ENCODE measurements at regions not wholly inside any gene's neighbourhood (a gene's known extent, or its start where the extent isn't known, plus 50 kb on each side); places are given as distances from the start of the nearest gene placed in this dataset.
"Not testable (repeated sequence)": the region's sequence is repeated elsewhere in the genome, so short reads cannot be mapped to it uniquely, and the experiment has no call there.

DNA sequence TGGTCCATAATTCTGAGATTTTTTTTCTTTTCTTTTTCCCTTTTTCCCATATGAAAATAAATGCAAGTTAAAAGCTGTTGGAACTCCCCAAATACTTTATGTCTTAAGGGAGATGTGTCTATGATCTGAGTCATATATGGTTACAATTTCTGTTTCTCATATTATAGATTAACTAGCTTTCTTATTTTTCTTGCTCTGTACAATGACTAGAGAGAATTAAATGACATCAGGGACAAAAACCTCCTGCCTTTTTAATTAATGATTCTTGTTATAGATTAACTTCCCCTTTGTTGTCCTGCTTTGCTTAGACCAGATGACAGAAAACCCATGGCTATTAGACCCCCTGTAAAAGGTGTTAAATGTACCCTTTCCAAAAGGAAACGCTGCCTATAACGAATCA is 643.9 kb upstream of the NXPH2 start:
- TF ChIP-seq, protein P1, sequence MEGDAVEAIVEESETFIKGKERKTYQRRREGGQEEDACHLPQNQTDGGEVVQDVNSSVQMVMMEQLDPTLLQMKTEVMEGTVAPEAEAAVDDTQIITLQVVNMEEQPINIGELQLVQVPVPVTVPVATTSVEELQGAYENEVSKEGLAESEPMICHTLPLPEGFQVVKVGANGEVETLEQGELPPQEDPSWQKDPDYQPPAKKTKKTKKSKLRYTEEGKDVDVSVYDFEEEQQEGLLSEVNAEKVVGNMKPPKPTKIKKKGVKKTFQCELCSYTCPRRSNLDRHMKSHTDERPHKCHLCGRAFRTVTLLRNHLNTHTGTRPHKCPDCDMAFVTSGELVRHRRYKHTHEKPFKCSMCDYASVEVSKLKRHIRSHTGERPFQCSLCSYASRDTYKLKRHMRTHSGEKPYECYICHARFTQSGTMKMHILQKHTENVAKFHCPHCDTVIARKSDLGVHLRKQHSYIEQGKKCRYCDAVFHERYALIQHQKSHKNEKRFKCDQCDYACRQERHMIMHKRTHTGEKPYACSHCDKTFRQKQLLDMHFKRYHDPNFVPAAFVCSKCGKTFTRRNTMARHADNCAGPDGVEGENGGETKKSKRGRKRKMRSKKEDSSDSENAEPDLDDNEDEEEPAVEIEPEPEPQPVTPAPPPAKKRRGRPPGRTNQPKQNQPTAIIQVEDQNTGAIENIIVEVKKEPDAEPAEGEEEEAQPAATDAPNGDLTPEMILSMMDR (IDR thresholded peaks at IDR 0.05; ENCODE audit: borderline replicate concordance, extremely low read depth, low read length, poor library complexity, severe bottlenecking) = no peak
- no peak for TF ChIP-seq EZH2 (IDR thresholded peaks at IDR 0.05; ENCODE audit: borderline replicate concordance, low read depth, low read length, severe bottlenecking)
- Histone ChIP-seq H4K20me1 (ENCODE audit: insufficient read depth, low read length) (no peaks in the 10 kb centered on the region), H3K4me2 (ENCODE audit: insufficient read depth, low read length) (no peak overlapping the region), H3K27ac (ENCODE audit: low read length) (no peak overlapping the region), H3K9me3 (ENCODE audit: insufficient read depth, low read length, severe bottlenecking) (no peaks in the 10 kb centered on the region), H3K4me1 (ENCODE audit: insufficient read depth, low read length) (no peaks in the 10 kb centered on the region), H3K27me3 (ENCODE audit: insufficient read depth, low read length, poor library complexity) (no peaks in the 10 kb centered on the region), H3K9ac (ENCODE audit: low read depth, low read length) (no peak overlapping the region), H3K36me3 (ENCODE audit: insufficient read depth, low read length) (no peaks in the 10 kb centered on the region), H3K79me2 (ENCODE audit: insufficient read depth, low read length) (no peaks in the 10 kb centered on the region), H3K4me3 (ENCODE audit: low read depth in 1 of 2, low read length in 2 of 2) (no peak overlapping the region), H2AFZ (ENCODE audit: low read depth, low read length) (no peak overlapping the region)
- DNase-seq (no peak), ATAC-seq (ENCODE audit: insufficient read depth, low read depth) (no peak)

GRCh38 chr2:139411236-139411635 is 631.0 kb upstream of the NXPH2 start:
- Histone ChIP-seq H3K27ac (ENCODE audit: low read length) (no peak overlapping the region), H3K4me3 (ENCODE audit: low read depth in 1 of 2, low read length in 2 of 2) (no peak overlapping the region), H3K79me2 (ENCODE audit: insufficient read depth, low read length) (no peaks in the 10 kb centered on the region), H3K4me1 (ENCODE audit: insufficient read depth, low read length) (no peaks in the 10 kb centered on the region), H3K9me3 (ENCODE audit: insufficient read depth, low read length, severe bottlenecking) (no peaks in the 10 kb centered on the region), H3K27me3 (ENCODE audit: insufficient read depth, low read length, poor library complexity) (no peaks in the 10 kb centered on the region), H4K20me1 (ENCODE audit: insufficient read depth, low read length) (no peaks in the 10 kb centered on the region), H3K4me2 (ENCODE audit: insufficient read depth, low read length) (no peak overlapping the region), H3K36me3 (ENCODE audit: insufficient read depth, low read length) (no peaks in the 10 kb centered on the region), H3K9ac (ENCODE audit: low read depth, low read length) (no peak overlapping the region), H2AFZ (ENCODE audit: low read depth, low read length) (no peak overlapping the region)
- ATAC-seq (ENCODE audit: insufficient read depth, low read depth) (no peak), DNase-seq (no peak)
- TF ChIP-seq, protein P1 (IDR thresholded peaks at IDR 0.05; ENCODE audit: borderline replicate concordance, extremely low read depth, low read length, poor library complexity, severe bottlenecking) = no peak

DNA sequence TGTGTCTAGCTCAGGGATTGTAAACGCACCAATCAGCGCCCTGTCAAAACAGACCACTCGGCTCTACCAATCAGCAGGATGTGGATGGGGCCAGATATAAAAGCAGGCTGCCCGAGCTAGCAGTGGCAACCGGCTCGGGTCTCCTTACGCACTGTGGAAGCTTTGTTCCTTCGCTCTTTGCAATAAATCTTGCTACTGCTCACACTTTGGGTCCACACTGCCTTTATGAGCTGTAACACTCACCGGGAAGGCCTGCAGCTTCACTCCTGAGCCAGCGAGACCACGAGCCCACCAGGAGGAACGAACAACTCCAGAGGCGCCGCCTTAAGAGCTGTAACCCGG is 630.6 kb upstream of the NXPH2 start:
- not testable (repeated sequence) for H3K9ac ChIP-seq (ENCODE audit: low read depth, low read length); H3K4me3 ChIP-seq (ENCODE audit: low read depth in 1 of 2, low read length in 2 of 2); H3K4me1 ChIP-seq (ENCODE audit: insufficient read depth, low read length); H3K27me3 ChIP-seq (ENCODE audit: insufficient read depth, low read length, poor library complexity); DNase-seq; H3K9me3 ChIP-seq (ENCODE audit: insufficient read depth, low read length, severe bottlenecking); H3K79me2 ChIP-seq (ENCODE audit: insufficient read depth, low read length); H3K4me2 ChIP-seq (ENCODE audit: insufficient read depth, low read length); H3K27ac ChIP-seq (ENCODE audit: low read length); H4K20me1 ChIP-seq (ENCODE audit: insufficient read depth, low read length); ATAC-seq (ENCODE audit: insufficient read depth, low read depth); H2AFZ ChIP-seq (ENCODE audit: low read depth, low read length); H3K36me3 ChIP-seq (ENCODE audit: insufficient read depth, low read length)

GRCh38 chr2:139410147-139410832 is 630.1 kb upstream of the NXPH2 start:
- not testable (repeated sequence) for H3K79me2 ChIP-seq (ENCODE audit: insufficient read depth, low read length); H3K27me3 ChIP-seq (ENCODE audit: insufficient read depth, low read length, poor library complexity); H3K27ac ChIP-seq (ENCODE audit: low read length); H3K4me2 ChIP-seq (ENCODE audit: insufficient read depth, low read length); DNase-seq; H2AFZ ChIP-seq (ENCODE audit: low read depth, low read length); H4K20me1 ChIP-seq (ENCODE audit: insufficient read depth, low read length); H3K4me3 ChIP-seq (ENCODE audit: low read depth in 1 of 2, low read length in 2 of 2); H3K4me1 ChIP-seq (ENCODE audit: insufficient read depth, low read length); H3K36me3 ChIP-seq (ENCODE audit: insufficient read depth, low read length); H3K9me3 ChIP-seq (ENCODE audit: insufficient read depth, low read length, severe bottlenecking); ATAC-seq (ENCODE audit: insufficient read depth, low read depth); H3K9ac ChIP-seq (ENCODE audit: low read depth, low read length)

All from DND-41 (cell line).